ENCODE measurements at regions not wholly inside any gene's neighbourhood (a gene's known extent, or its start where the extent isn't known, plus 50 kb on each side); places are given as distances from the start of the nearest gene placed in this dataset.

GRCh38 chr2:49260979-49261538 lies 106.7 kb upstream of the FSHR start:
- DNase-seq: no peak
- no CpG with 5 or more reads among the region's 6 CpGs for WGBS (ENCODE audit: extremely low coverage, insufficient read length, low lambda C conversion rate)
- H3K9me3 Mint-ChIP-seq: no peaks in the 10 kb centered on the region
- peaks cover 1% of the 10 kb centered on the region; the same call in 1 of the 2 replicates for H3K27me3 Mint-ChIP-seq (ENCODE audit: low read depth)
- Histone ChIP-seq H3K56ac (ENCODE audit: insufficient read length, low read depth, low read length) (no peak overlapping the region), H3K18ac (ENCODE audit: insufficient read length, low read depth, low read length) (no peak overlapping the region), H3K9ac (ENCODE audit: extremely low read depth, insufficient read length, low read length) (no peak overlapping the region), H3K4me1 (ENCODE audit: insufficient read depth, low read length) (no peaks in the 10 kb centered on the region), H3K23me2 (ENCODE audit: insufficient read length, low read depth, low read length, poor library complexity, severe bottlenecking) (no peaks in the 10 kb centered on the region), H2BK20ac (ENCODE audit: low read depth, low read length, poor library complexity, severe bottlenecking) (no peak overlapping the region), H3K9me3 (ENCODE audit: control insufficient read depth, low read depth, low read length) (no peaks in the 10 kb centered on the region), H2AK5ac (ENCODE audit: insufficient read length, low read length) (no peak overlapping the region), H4K91ac (ENCODE audit: insufficient read length, low read depth, low read length) (no peak overlapping the region), H3K4me2 (ENCODE audit: insufficient read depth, insufficient read length, low read length) (no peak overlapping the region), H3K27me3 (ENCODE audit: insufficient read depth, low read length) (no peaks in the 10 kb centered on the region), H4K5ac (ENCODE audit: insufficient read length, low read depth, low read length) (no peak overlapping the region), H3K23ac (ENCODE audit: insufficient read length, low read depth, low read length) (no peak overlapping the region), H3K27ac (ENCODE audit: insufficient read length, low read depth, low read length) (no peak overlapping the region), H4K20me1 (ENCODE audit: control insufficient read depth, insufficient read depth, insufficient read length) (no peaks in the 10 kb centered on the region), H3T11ph (ENCODE audit: low read length) (no peak overlapping the region), H4K8ac (replicated peaks; ENCODE audit: insufficient read length, low read depth, low read length) (no peak overlapping the region), H3K79me1 (ENCODE audit: insufficient read depth, low read depth, low read length, poor library complexity, severe bottlenecking) (no peaks in the 10 kb centered on the region), H2BK15ac (ENCODE audit: low read depth, low read length) (no peak overlapping the region), H2BK5ac (ENCODE audit: insufficient read length, low read length) (no peak overlapping the region), H3K14ac (ENCODE audit: insufficient read depth, low read length) (no peak overlapping the region), H3K4ac (ENCODE audit: low read depth, low read length) (no peak overlapping the region), H2AFZ (ENCODE audit: low read length) (no peak overlapping the region), H2BK120ac (ENCODE audit: low read depth, low read length, poor library complexity, severe bottlenecking) (no peak overlapping the region), H2BK12ac (ENCODE audit: insufficient read length, low read depth, low read length) (no peak overlapping the region), H3K79me2 (ENCODE audit: insufficient read depth, low read length) (no peaks in the 10 kb centered on the region)
- no peak overlapping the region for H3K27ac Mint-ChIP-seq
- H3K36me3 Mint-ChIP-seq (ENCODE audit: insufficient read depth in 1 of 3, low read depth in 3 of 3): no peaks in the 10 kb centered on the region
- peaks cover 0 to 2% of the 10 kb centered on the region in 2 experiments; a peak in 1 of 4 replicates for H3K4me1 Mint-ChIP-seq
- H3K4me3 Mint-ChIP-seq: no peak overlapping the region
- TF ChIP-seq, protein P1, sequence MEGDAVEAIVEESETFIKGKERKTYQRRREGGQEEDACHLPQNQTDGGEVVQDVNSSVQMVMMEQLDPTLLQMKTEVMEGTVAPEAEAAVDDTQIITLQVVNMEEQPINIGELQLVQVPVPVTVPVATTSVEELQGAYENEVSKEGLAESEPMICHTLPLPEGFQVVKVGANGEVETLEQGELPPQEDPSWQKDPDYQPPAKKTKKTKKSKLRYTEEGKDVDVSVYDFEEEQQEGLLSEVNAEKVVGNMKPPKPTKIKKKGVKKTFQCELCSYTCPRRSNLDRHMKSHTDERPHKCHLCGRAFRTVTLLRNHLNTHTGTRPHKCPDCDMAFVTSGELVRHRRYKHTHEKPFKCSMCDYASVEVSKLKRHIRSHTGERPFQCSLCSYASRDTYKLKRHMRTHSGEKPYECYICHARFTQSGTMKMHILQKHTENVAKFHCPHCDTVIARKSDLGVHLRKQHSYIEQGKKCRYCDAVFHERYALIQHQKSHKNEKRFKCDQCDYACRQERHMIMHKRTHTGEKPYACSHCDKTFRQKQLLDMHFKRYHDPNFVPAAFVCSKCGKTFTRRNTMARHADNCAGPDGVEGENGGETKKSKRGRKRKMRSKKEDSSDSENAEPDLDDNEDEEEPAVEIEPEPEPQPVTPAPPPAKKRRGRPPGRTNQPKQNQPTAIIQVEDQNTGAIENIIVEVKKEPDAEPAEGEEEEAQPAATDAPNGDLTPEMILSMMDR (conservative IDR thresholded peaks at IDR 0.05): no peak
